Omental fat pad (tissue), 3 donors: ENCODE measurements at regions not wholly inside any gene's neighbourhood (a gene's known extent, or its start where the extent isn't known, plus 50 kb on each side); places are given as distances from the start of the nearest gene placed in this dataset.
"Not testable (repeated sequence)": the region's sequence is repeated elsewhere in the genome, so short reads cannot be mapped to it uniquely, and the experiment has no call there.

Experiments
- ATAC-seq: fragments of 150-250 bp; one replicate; pipeline ENCODE4 v1.9.1; 2016; ENCODE audit warnings: mild to moderate bottlenecking, moderate library complexity; ENCODE audit not compliant: low FRiP score
- DNase-seq: peaks from one replicate; pipeline ENCODE4 v3.0.0-alpha.2; 2019; ENCODE audit warnings: low spot score
- CTCF ChIP-seq, 3 donors: fragments of 450-650 bp; IDR thresholded peaks; one replicate each; pipeline ENCODE4 v1.5.1; 2016 to 2017; ENCODE audit warnings: antibody characterized with exemption in 3 of 3, mild to moderate bottlenecking in 3 of 3, moderate library complexity in 2 of 3

GRCh38 chr3:153855772-153856171 lies 265.4 kb upstream of the ARHGEF26 start:
- no peak for DNase-seq
- ATAC-seq, result no peak
- TF ChIP-seq CTCF (IDR thresholded peaks at IDR 0.05), result no peak

- ATAC-seq (no peak), DNase-seq (no peak)
- TF ChIP-seq CTCF (IDR thresholded peaks at IDR 0.05), result no peak
Observed at GRCh38 chr3:153856932-153857331, 264.3 kb upstream of the ARHGEF26 start.

GRCh38 chr3:153864793-153865192 lies 256.4 kb upstream of the ARHGEF26 start:
- ATAC-seq (no peak), DNase-seq (no peak)
- TF ChIP-seq CTCF (IDR thresholded peaks at IDR 0.05), result no peak

GRCh38 chr3:153866901-153867300 lies 254.3 kb upstream of the ARHGEF26 start:
- DNase-seq (no peak), ATAC-seq (no peak)
- TF ChIP-seq CTCF (IDR thresholded peaks at IDR 0.05), result no peak

- ATAC-seq, DNase-seq: not testable (repeated sequence)
Observed at GRCh38 chr3:153874348-153874747, 246.8 kb upstream of the ARHGEF26 start.

GRCh38 chr3:153880493-153880892 lies 240.7 kb upstream of the ARHGEF26 start:
- no peak for TF ChIP-seq CTCF (IDR thresholded peaks at IDR 0.05)
- no peak for ATAC-seq
- DNase-seq, result no peak

- TF ChIP-seq CTCF (IDR thresholded peaks at IDR 0.05), result no peak
- DNase-seq, result no peak
- no peak for ATAC-seq
Observed at GRCh38 chr3:153881201-153881600, 240.0 kb upstream of the ARHGEF26 start.

GRCh38 chr3:153885359-153885758 lies 235.8 kb upstream of the ARHGEF26 start:
- no peak for DNase-seq
- ATAC-seq, result no peak
- TF ChIP-seq CTCF (IDR thresholded peaks at IDR 0.05), result no peak
